Activated CD4-positive, alpha-beta T cell treated with anti-CD3 and anti-CD28 coated beads for 48 hours (primary cell): ENCODE measurements at regions not wholly inside any gene's neighbourhood (a gene's known extent, or its start where the extent isn't known, plus 50 kb on each side); places are given as distances from the start of the nearest gene placed in this dataset.
"Not testable (repeated sequence)": the region's sequence is repeated elsewhere in the genome, so short reads cannot be mapped to it uniquely, and the experiment has no call there.

Experiments used
- DNase-seq: peaks from one replicate; pipeline ENCODE4 v3.0.0-alpha.2; 2020

- DNase-seq: not testable (repeated sequence)
Observed at GRCh38 chr7:1620176-1620575, 49.9 kb upstream of the ELFN1 start.

- peak; percentile 5 for DNase-seq
Observed at GRCh38 chr7:1619152-1620079, 49.6 kb upstream of the PSMG3 start.
